DND-41 (cell line): ENCODE measurements at regions not wholly inside any gene's neighbourhood (a gene's known extent, or its start where the extent isn't known, plus 50 kb on each side); places are given as distances from the start of the nearest gene placed in this dataset.
A peak's percentile ranks its signal among the peaks of the same experiment; 100 is the strongest.

Source experiments
- ATAC-seq: fragments of 200-7000 bp; cut with Tn5 transposase; 3 replicates; pipeline ENCODE4 v1.9.1; 2021; ENCODE audit warnings: low read depth; ENCODE audit not compliant: insufficient read depth
- DNase-seq: peaks from one replicate; pipeline ENCODE4 v3.0.0-alpha.2; 2020
- H2AFZ ChIP-seq: 2 replicates; pipeline ENCODE4 v1.6.0; 2012; ENCODE audit warnings: low read depth, low read length
- H3K27ac ChIP-seq: 2 replicates; pipeline ENCODE4 v1.5.1; 2012; ENCODE audit warnings: low read length, inconsistent platforms
- H3K27me3 ChIP-seq: fragments of 200-600 bp; sonication (generic); 2 replicates; pipeline ENCODE4 v1.6.0; 2012; ENCODE audit warnings: low read length, mild to moderate bottlenecking, inconsistent platforms; ENCODE audit not compliant: insufficient read depth, poor library complexity
- H3K36me3 ChIP-seq: 2 replicates; pipeline ENCODE4 v1.5.1; 2012; ENCODE audit warnings: low read length, inconsistent platforms; ENCODE audit not compliant: insufficient read depth
- H3K4me1 ChIP-seq: 2 replicates; pipeline ENCODE4 v1.5.1; 2012; ENCODE audit warnings: mild to moderate bottlenecking, low read length; ENCODE audit not compliant: insufficient read depth
- H3K4me2 ChIP-seq: 2 replicates; pipeline ENCODE4 v1.6.0; 2012; ENCODE audit warnings: mild to moderate bottlenecking, moderate library complexity, low read length, inconsistent platforms; ENCODE audit not compliant: insufficient read depth
- H3K4me3 ChIP-seq, 2 experiments: fragments of 200-600 bp in 1 of 2; shearing (Covaris generic) in 1 of 2; 2 replicates each; pipeline ENCODE4 v1.5.1; 2012 to 2016; ENCODE audit warnings: inconsistent platforms in 2 of 2, low read length in 2 of 2, mild to moderate bottlenecking in 2 of 2, low read depth in 1 of 2, moderate library complexity in 1 of 2
- H3K79me2 ChIP-seq: 2 replicates; pipeline ENCODE4 v1.6.0; 2012; ENCODE audit warnings: low read length, inconsistent platforms; ENCODE audit not compliant: insufficient read depth
- H3K9ac ChIP-seq: 2 replicates; pipeline ENCODE4 v1.6.0; 2012; ENCODE audit warnings: low read depth, mild to moderate bottlenecking, inconsistent platforms, low read length, moderate library complexity
- H3K9me3 ChIP-seq: 2 replicates; pipeline ENCODE4 v1.5.1; 2012; ENCODE audit warnings: low read length, moderate library complexity, mild to moderate bottlenecking, inconsistent platforms; ENCODE audit not compliant: insufficient read depth, severe bottlenecking
- H4K20me1 ChIP-seq: 2 replicates; pipeline ENCODE4 v1.6.0; 2012; ENCODE audit warnings: low read length; ENCODE audit not compliant: insufficient read depth
- CTCF ChIP-seq: IDR thresholded peaks from 2 replicates; pipeline ENCODE4 v1.5.1; 2012; ENCODE audit warnings: borderline replicate concordance, low read length, moderate library complexity, mild to moderate bottlenecking; ENCODE audit not compliant: poor library complexity, severe bottlenecking; ENCODE audit errors: extremely low read depth
- EZH2 ChIP-seq: IDR thresholded peaks from 3 replicates; pipeline ENCODE4 v1.6.1; 2012; ENCODE audit warnings: borderline replicate concordance, low read depth, mild to moderate bottlenecking, moderate library complexity, low read length, inconsistent platforms; ENCODE audit not compliant: severe bottlenecking

- Histone ChIP-seq H3K4me3 (no peak overlapping the region), H3K36me3 (no peaks in the 10 kb centered on the region), H4K20me1 (no peaks in the 10 kb centered on the region), H3K4me1 (no peaks in the 10 kb centered on the region), H3K9ac (no peak overlapping the region), H3K79me2 (no peaks in the 10 kb centered on the region), H3K4me2 (no peak overlapping the region), H2AFZ (no peak overlapping the region), H3K9me3 (no peaks in the 10 kb centered on the region), H3K27ac (no peak overlapping the region), H3K27me3 (no peaks in the 10 kb centered on the region)
- no peak for ATAC-seq
- DNase-seq: no peak
- no peak for TF ChIP-seq CTCF
- TF ChIP-seq EZH2: no peak
Measured at GRCh38 chr13:111051041-111051725, 63.9 kb upstream of the ARHGEF7 start.

GRCh38 chr13:111050539-111050879 lies 64.6 kb upstream of the ARHGEF7 start:
- Histone ChIP-seq H4K20me1 (no peaks in the 10 kb centered on the region), H3K4me3 (no peak overlapping the region), H3K4me2 (no peak overlapping the region), H3K9ac (no peak overlapping the region), H3K4me1 (no peaks in the 10 kb centered on the region), H3K36me3 (no peaks in the 10 kb centered on the region), H3K27ac (no peak overlapping the region), H3K79me2 (no peaks in the 10 kb centered on the region), H3K27me3 (no peaks in the 10 kb centered on the region), H2AFZ (no peak overlapping the region), H3K9me3 (no peaks in the 10 kb centered on the region)
- no peak for DNase-seq
- no peak for ATAC-seq
- TF ChIP-seq CTCF (no peak), EZH2 (no peak)

- no peak overlapping the region for H2AFZ ChIP-seq
- no peaks in the 10 kb centered on the region for H3K27me3 ChIP-seq
- no peak for TF ChIP-seq EZH2
- peak; percentile 58 for TF ChIP-seq CTCF
- H4K20me1 ChIP-seq: no peaks in the 10 kb centered on the region
- H3K4me2 ChIP-seq: no peak overlapping the region
- H3K9ac ChIP-seq: no peak overlapping the region
- H3K4me1 ChIP-seq: no peaks in the 10 kb centered on the region
- no peak overlapping the region for H3K4me3 ChIP-seq
- ATAC-seq (no peak; the same call in 2 of the 3 replicates), DNase-seq (no peak)
- H3K79me2 ChIP-seq: no peaks in the 10 kb centered on the region
- H3K9me3 ChIP-seq: no peaks in the 10 kb centered on the region
- no peak overlapping the region for H3K27ac ChIP-seq
- no peaks in the 10 kb centered on the region for H3K36me3 ChIP-seq
Measured at GRCh38 chr13:111049791-111050538, 65.1 kb upstream of the ARHGEF7 start.
